ENCODE measurements at regions not wholly inside any gene's neighbourhood (a gene's known extent, or its start where the extent isn't known, plus 50 kb on each side); places are given as distances from the start of the nearest gene placed in this dataset.

- no peak overlapping the region for H3K27ac ChIP-seq
- intact Hi-C loops (cut with DNase I) = no loop called here
- TF ChIP-seq CTCF (IDR thresholded peaks at IDR 0.05) = no peak
- H3K9me3 ChIP-seq = no peaks in the 10 kb centered on the region
- no peak overlapping the region for H3K9ac ChIP-seq (ENCODE audit: low read depth in 2 of 2, low read length in 2 of 2)
- no peak overlapping the region for H3K4me3 ChIP-seq
- H3K4me1 ChIP-seq = no peaks in the 10 kb centered on the region
- H3K36me3 ChIP-seq = no peaks in the 10 kb centered on the region
- DNase-seq = no peak
- H3K27me3 ChIP-seq = no peaks in the 10 kb centered on the region
These were observed 374.1 kb upstream of the HTR1E start for GRCh38 chr6:86563197-86563596.

GRCh38 chr6:86558318-86558717 is 379.0 kb upstream of the HTR1E start:
- Histone ChIP-seq H3K4me1 (no peaks in the 10 kb centered on the region), H3K9ac (ENCODE audit: low read depth in 2 of 2, low read length in 2 of 2) (no peak overlapping the region), H3K27me3 (no peaks in the 10 kb centered on the region), H3K36me3 (no peaks in the 10 kb centered on the region), H3K9me3 (no peaks in the 10 kb centered on the region), H3K27ac (no peak overlapping the region), H3K4me3 (no peak overlapping the region)
- DNase-seq = no peak
- no peak for TF ChIP-seq CTCF (IDR thresholded peaks at IDR 0.05)
- intact Hi-C loops (cut with DNase I) = no loop called here

- Histone ChIP-seq H3K9ac (ENCODE audit: low read depth in 2 of 2, low read length in 2 of 2) (no peak overlapping the region), H3K27ac (no peak overlapping the region), H3K4me3 (no peak overlapping the region), H3K27me3 (no peaks in the 10 kb centered on the region), H3K4me1 (no peaks in the 10 kb centered on the region), H3K36me3 (no peaks in the 10 kb centered on the region), H3K9me3 (no peaks in the 10 kb centered on the region)
- intact Hi-C loops (cut with DNase I) = no loop called here
- DNase-seq = no peak
- no peak for TF ChIP-seq CTCF (IDR thresholded peaks at IDR 0.05)
These were observed 400.0 kb upstream of the HTR1E start for GRCh38 chr6:86537292-86537861.

GRCh38 chr6:86536121-86536520 is 401.2 kb upstream of the HTR1E start:
- DNase-seq = no peak
- TF ChIP-seq CTCF (IDR thresholded peaks at IDR 0.05) = no peak
- Histone ChIP-seq H3K27me3 (no peaks in the 10 kb centered on the region), H3K4me1 (no peaks in the 10 kb centered on the region), H3K27ac (no peak overlapping the region), H3K4me3 (no peak overlapping the region), H3K36me3 (no peaks in the 10 kb centered on the region), H3K9me3 (no peaks in the 10 kb centered on the region), H3K9ac (ENCODE audit: low read depth in 2 of 2, low read length in 2 of 2) (no peak overlapping the region)
- intact Hi-C loops (cut with DNase I) = no loop called here

GRCh38 chr6:86535100-86535499 is 402.2 kb upstream of the HTR1E start:
- H3K9me3 ChIP-seq = no peaks in the 10 kb centered on the region
- no peak overlapping the region for H3K4me3 ChIP-seq
- no peak for TF ChIP-seq CTCF (IDR thresholded peaks at IDR 0.05)
- no peaks in the 10 kb centered on the region for H3K27me3 ChIP-seq
- intact Hi-C loops (cut with DNase I) = no loop called here
- no peak overlapping the region for H3K27ac ChIP-seq
- DNase-seq = no peak
- no peak overlapping the region for H3K9ac ChIP-seq (ENCODE audit: low read depth in 2 of 2, low read length in 2 of 2)
- H3K4me1 ChIP-seq = no peaks in the 10 kb centered on the region
- no peaks in the 10 kb centered on the region for H3K36me3 ChIP-seq

Measured in colonic mucosa (tissue), 4 donors.